ENCODE measurements at regions not wholly inside any gene's neighbourhood (a gene's known extent, or its start where the extent isn't known, plus 50 kb on each side); places are given as distances from the start of the nearest gene placed in this dataset.

GRCh38 chr4:127214016-127214415 lies 418.7 kb upstream of the INTU start:
- WGBS, 2 donors = 63 to 69% methylated on average over 2 of the region's 2 CpGs
- ATAC-seq (ENCODE audit: low FRiP score in 2 of 2) = peak in 1 of 2 donors; percentile 66

DNA sequence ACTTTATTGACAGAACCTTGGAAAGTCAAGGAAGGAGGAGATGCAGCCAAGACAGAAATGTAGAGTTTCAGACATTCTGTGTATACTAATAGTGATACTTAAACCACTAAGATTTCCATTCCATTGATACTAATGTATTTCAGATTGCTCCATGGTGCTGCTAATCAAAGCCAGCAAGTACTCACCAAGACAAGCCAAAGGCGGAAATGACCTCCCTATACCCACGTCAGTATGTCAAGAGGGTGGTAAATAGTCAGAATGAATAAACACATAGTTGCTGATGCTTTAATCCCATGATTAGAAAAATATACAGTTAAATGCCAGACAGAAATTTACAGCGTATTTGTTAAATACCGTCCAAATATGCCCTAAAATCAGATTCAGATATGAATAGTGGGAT lies 417.8 kb upstream of the INTU start:
- H3K27me3 ChIP-seq = no peaks in the 10 kb centered on the region
- 69 to 86% methylated on average over 4 of the region's 4 CpGs for WGBS, 2 donors
- ATAC-seq (ENCODE audit: low FRiP score in 2 of 2) (no peak), DNase-seq (no peak)
- no peak overlapping the region for H3K27ac ChIP-seq
- no peaks in the 10 kb centered on the region for H3K9me3 ChIP-seq
- H3K4me3 ChIP-seq = no peak overlapping the region
- no peaks in the 10 kb centered on the region for H3K4me1 ChIP-seq
- no peaks in the 10 kb centered on the region for H3K36me3 ChIP-seq
- no peak for TF ChIP-seq CTCF (IDR thresholded peaks at IDR 0.05)
- TF ChIP-seq POLR2AphosphoS5 (IDR thresholded peaks at IDR 0.05) = no peak
- TF ChIP-seq EP300 (IDR thresholded peaks at IDR 0.05) = no peak
- no peak for TF ChIP-seq POLR2A (IDR thresholded peaks at IDR 0.05)

More at GRCh38 chr4:127214016-127214415, 418.7 kb upstream of the INTU start:
- TF ChIP-seq POLR2AphosphoS5 (IDR thresholded peaks at IDR 0.05) = no peak
- no peak for TF ChIP-seq CTCF (IDR thresholded peaks at IDR 0.05)
- TF ChIP-seq EP300 (IDR thresholded peaks at IDR 0.05) = no peak
- no peak for TF ChIP-seq POLR2A (IDR thresholded peaks at IDR 0.05)
- Histone ChIP-seq H3K36me3 (no peaks in the 10 kb centered on the region), H3K4me3 (no peak overlapping the region), H3K27me3 (no peaks in the 10 kb centered on the region), H3K9me3 (no peaks in the 10 kb centered on the region), H3K4me1 (no peaks in the 10 kb centered on the region), H3K27ac (no peak overlapping the region)
- no peak for DNase-seq

DNA sequence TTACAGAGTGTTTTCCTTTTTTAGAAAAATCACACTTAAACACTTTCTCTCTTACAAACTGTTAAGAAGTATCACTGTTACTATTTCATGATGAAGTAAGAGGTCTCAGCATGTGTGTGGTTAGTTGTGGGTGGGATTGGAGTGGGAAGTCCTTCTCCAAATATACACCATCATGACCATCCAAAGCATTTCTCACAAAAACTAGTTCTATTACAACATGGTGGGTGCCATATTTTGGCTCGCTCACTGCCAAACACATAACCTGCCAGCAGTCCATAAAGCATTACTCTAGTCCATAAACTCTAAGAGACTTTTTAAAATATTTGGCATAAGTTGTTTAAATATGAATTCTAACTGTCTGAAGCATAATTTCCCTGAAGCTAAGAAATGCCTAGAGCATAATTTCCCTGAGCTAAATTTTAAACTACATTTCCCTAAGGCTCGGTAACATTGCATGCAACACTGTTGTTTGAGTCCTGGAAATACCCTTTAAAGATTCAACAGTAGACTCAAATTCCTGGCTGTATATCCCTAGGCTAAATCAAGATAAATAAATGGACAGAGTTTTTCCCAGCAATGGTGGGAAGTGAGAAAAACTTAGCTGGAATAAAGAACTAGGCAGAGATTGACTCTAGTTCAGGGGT lies 415.0 kb upstream of the INTU start:
- Histone ChIP-seq H3K4me3 (no peak overlapping the region), H3K27ac (no peak overlapping the region), H3K9me3 (no peaks in the 10 kb centered on the region), H3K27me3 (no peaks in the 10 kb centered on the region), H3K4me1 (no peaks in the 10 kb centered on the region), H3K36me3 (no peaks in the 10 kb centered on the region)
- WGBS, 2 donors = 78 to 85% methylated on average over 2 of the region's 2 CpGs
- ATAC-seq (ENCODE audit: low FRiP score in 2 of 2) (no peak), DNase-seq (no peak)
- TF ChIP-seq EP300 (IDR thresholded peaks at IDR 0.05) (no peak), POLR2A (IDR thresholded peaks at IDR 0.05) (no peak), POLR2AphosphoS5 (IDR thresholded peaks at IDR 0.05) (no peak), CTCF (IDR thresholded peaks at IDR 0.05) (no peak)

GRCh38 chr4:127219232-127219631 lies 413.5 kb upstream of the INTU start:
- H3K36me3 ChIP-seq = no peaks in the 10 kb centered on the region
- H3K27me3 ChIP-seq = no peaks in the 10 kb centered on the region
- ATAC-seq (ENCODE audit: low FRiP score in 2 of 2) (no peak), DNase-seq (no peak)
- no peak overlapping the region for H3K27ac ChIP-seq
- no peaks in the 10 kb centered on the region for H3K4me1 ChIP-seq
- H3K9me3 ChIP-seq = no peaks in the 10 kb centered on the region
- TF ChIP-seq POLR2AphosphoS5 (IDR thresholded peaks at IDR 0.05) = no peak
- TF ChIP-seq EP300 (IDR thresholded peaks at IDR 0.05) = no peak
- TF ChIP-seq CTCF (IDR thresholded peaks at IDR 0.05) = no peak
- TF ChIP-seq POLR2A (IDR thresholded peaks at IDR 0.05) = no peak
- no peak overlapping the region for H3K4me3 ChIP-seq

DNA sequence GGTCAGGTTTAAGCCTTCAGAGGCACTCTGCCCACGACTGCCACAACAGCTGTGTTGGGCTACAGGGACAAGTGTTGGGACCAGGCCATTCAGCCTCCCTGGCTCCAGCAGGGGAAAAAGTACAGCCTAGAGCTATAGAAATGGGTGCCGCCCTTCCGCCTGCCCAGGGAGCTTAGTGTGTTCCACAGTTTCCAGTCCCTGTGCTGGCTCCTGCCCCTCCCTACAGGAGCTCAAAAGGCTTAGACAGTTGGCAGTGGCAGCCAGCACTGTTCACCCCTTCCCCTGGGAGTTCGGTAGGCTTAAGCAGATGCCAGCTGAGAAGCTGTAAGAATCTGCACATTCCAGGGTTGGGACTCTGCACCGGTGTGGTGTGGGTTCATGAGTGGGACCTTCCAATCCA lies 408.2 kb upstream of the INTU start:
- ATAC-seq (ENCODE audit: low FRiP score in 2 of 2) = no peak
- Histone ChIP-seq H3K27me3 (no peaks in the 10 kb centered on the region), H3K36me3 (no peaks in the 10 kb centered on the region), H3K4me3 (no peak overlapping the region), H3K27ac (no peak overlapping the region), H3K4me1 (no peaks in the 10 kb centered on the region), H3K9me3 (no peaks in the 10 kb centered on the region)
- no peak for DNase-seq
- TF ChIP-seq CTCF (IDR thresholded peaks at IDR 0.05) = no peak
- no peak for TF ChIP-seq POLR2AphosphoS5 (IDR thresholded peaks at IDR 0.05)
- TF ChIP-seq POLR2A (IDR thresholded peaks at IDR 0.05) = no peak
- no peak for TF ChIP-seq EP300 (IDR thresholded peaks at IDR 0.05)
- 90% methylated on average over 2 to 5 of the region's 5 CpGs for WGBS, 2 donors
